AG09309 (cell line): ENCODE measurements at regions not wholly inside any gene's neighbourhood (a gene's known extent, or its start where the extent isn't known, plus 50 kb on each side); places are given as distances from the start of the nearest gene placed in this dataset.

Experiments used
- DNase-seq: peaks from one replicate; pipeline ENCODE4 v3.0.0-alpha.2; 2010; ENCODE audit warnings: low read depth
- H3K4me3 ChIP-seq: 2 replicates; pipeline ENCODE4 v1.5.1; 2011; ENCODE audit warnings: mild to moderate bottlenecking, low read depth, low read length, moderate library complexity; ENCODE audit not compliant: control insufficient read depth
- TF ChIP-seq, protein P1 (sequence below): IDR thresholded peaks from 2 replicates; pipeline ENCODE4 v1.5.1; 2011; ENCODE audit warnings: mild to moderate bottlenecking, low read depth, low read length, inconsistent platforms; ENCODE audit not compliant: insufficient read depth, control insufficient read depth; ENCODE audit errors: missing control alignments

DNA sequence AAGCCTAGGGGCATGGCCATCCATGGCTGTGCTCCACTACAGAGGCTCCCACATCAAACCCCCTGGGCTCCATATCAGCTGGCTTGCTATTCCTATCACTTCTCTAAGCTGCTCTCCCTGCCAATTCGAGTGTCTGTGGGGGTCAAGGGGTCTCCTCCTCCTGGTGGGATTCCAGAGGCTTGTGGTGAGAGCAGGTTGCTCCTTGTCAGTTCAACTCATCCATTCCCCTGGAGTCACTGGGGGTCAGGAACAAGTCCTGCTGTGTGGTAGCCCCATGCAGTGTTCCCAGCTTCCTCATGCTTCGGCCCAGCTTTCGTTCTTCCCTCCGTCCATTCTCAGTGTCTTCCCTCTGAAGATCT is 86.6 kb upstream of the UNC5B start:
- TF ChIP-seq, protein P1, sequence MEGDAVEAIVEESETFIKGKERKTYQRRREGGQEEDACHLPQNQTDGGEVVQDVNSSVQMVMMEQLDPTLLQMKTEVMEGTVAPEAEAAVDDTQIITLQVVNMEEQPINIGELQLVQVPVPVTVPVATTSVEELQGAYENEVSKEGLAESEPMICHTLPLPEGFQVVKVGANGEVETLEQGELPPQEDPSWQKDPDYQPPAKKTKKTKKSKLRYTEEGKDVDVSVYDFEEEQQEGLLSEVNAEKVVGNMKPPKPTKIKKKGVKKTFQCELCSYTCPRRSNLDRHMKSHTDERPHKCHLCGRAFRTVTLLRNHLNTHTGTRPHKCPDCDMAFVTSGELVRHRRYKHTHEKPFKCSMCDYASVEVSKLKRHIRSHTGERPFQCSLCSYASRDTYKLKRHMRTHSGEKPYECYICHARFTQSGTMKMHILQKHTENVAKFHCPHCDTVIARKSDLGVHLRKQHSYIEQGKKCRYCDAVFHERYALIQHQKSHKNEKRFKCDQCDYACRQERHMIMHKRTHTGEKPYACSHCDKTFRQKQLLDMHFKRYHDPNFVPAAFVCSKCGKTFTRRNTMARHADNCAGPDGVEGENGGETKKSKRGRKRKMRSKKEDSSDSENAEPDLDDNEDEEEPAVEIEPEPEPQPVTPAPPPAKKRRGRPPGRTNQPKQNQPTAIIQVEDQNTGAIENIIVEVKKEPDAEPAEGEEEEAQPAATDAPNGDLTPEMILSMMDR = no peak
- no peak for DNase-seq
- H3K4me3 ChIP-seq = no peak overlapping the region

DNA sequence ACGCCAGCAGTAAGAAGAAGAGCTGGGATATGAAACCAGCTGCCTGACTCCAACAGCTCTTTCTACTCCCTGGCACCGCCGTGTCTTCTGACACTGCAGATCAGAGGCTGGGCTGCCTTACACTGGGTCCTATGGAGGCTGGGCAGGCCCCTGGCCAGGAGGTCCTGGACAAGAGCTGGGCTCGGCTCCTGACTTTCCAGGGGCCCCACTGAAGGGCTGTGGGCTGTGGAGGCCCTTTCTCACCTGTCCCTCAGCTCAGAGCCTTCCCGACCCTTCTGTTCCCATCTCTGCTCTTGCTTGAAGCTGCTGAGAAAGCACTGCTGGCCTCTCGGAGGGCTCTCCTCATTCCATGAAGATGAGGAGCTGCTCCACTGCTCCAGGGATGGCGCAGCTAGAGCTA is 85.9 kb upstream of the UNC5B start:
- no peak for DNase-seq
- no peak overlapping the region for H3K4me3 ChIP-seq
- TF ChIP-seq, protein P1 = no peak

DNA sequence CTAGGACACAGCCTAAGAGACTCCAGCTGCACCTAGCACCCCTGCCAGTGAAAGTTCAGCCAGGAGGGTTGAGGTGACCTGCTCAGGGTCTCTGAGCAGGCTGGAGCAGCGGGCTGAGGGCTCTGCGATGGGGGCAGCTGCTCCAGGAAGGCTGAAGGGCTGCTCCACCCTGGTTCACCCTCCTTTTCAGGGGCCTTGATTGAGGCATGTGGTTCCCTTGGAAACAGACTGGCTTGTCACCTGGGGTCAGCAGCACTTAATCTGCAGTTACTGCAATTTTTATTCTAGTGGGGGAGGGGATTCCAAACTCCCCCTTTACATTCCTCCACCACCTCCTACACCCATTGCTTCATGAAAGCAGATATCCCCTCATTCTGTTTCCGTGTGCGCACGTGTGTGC is 85.3 kb upstream of the UNC5B start:
- H3K4me3 ChIP-seq = no peak overlapping the region
- no peak for DNase-seq
- TF ChIP-seq, protein P1 = no peak

DNA sequence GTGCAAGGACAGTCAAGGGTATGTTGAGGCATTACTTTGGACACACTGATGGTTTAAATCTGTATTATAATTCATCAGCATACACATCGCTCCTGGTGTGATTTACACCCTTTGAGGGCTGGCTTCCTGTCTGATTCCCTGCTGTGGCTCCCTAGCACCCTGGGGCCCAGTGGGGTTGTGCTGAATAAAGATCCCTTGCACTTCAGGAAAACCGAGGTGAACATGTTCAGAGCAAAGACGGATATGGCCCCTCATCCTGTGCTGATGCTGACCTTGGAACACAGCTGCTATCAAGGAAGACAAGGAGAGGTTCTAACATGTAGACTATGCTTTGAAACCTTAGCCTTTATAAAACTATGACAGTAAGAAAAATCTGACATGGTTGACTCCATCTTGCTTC is 84.6 kb upstream of the UNC5B start:
- TF ChIP-seq, protein P1 = no peak
- no peak for DNase-seq

DNA sequence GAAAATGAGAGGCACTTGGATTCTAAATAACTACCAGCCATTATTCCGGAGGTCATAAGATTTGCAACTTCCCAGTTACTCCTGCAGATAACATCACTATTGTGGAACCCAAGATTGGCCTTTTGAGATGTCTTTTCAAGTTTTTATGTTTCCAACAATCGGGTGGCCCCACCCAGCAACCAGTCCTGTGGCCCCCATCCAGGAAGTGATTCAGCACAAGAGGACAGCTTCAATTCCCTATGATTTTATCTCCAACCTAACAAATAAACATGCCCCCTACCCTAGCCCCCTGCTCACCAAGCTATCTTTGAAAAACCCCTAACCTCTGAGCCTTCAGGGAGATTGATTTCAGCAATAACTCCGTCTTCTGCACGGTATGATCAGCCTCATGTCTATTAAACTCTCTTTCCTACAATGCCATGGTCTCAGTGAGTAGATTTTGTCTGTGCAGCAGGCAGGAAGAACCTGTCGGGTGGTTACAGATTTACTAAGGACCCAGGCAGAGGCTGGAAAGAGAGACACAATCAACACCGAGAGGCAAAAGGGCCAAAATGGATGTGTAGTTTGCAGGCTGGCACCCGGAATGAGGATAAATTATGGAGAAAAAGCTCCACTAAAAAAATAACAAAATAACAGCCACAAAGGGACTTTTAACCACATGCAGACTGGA is 83.9 kb upstream of the UNC5B start:
- TF ChIP-seq, protein P1 = no peak
- DNase-seq = no peak
- H3K4me3 ChIP-seq = no peak overlapping the region

More for the DNA sequence above, 84.6 kb upstream of the UNC5B start:
- no peak overlapping the region for H3K4me3 ChIP-seq

DNA sequence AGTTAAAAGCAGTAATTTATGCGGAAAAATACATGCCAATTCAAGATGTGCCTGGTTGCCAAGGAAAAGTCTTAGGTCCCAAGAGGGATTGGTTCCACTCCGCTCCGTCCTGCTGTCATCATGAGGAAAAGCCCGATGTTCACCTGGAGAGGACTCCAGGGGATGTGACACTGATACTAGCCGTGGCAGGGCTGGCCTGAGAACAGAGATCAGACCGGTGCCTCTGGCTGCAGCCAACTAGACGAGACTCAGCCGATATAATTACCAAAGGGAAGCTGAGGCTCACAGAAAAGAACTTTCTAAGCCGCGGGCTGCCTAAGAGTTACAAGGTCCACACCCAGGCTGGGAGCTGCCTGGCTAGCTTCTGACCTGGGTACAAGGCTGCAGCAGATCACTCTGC is 81.3 kb upstream of the UNC5B start:
- H3K4me3 ChIP-seq = no peak overlapping the region
- no peak for DNase-seq
- TF ChIP-seq, protein P1 = no peak
